Fibroblast of skin of abdomen (primary cell): ENCODE measurements at regions not wholly inside any gene's neighbourhood (a gene's known extent, or its start where the extent isn't known, plus 50 kb on each side); places are given as distances from the start of the nearest gene placed in this dataset.
A peak's percentile ranks its signal among the peaks of the same experiment; 100 is the strongest.
"Not testable (repeated sequence)": the region's sequence is repeated elsewhere in the genome, so short reads cannot be mapped to it uniquely, and the experiment has no call there.

Experiments used
- DNase-seq: peaks from one replicate; pipeline ENCODE4 v3.0.0-alpha.2; 2013

GRCh38 chr21:36601362-36601761 is 97.6 kb upstream of the SIM2 start:
- no peak for DNase-seq

- DNase-seq: no peak
These were observed 96.2 kb upstream of the SIM2 start for GRCh38 chr21:36602735-36603134.

GRCh38 chr21:36603221-36603620 is 95.7 kb upstream of the SIM2 start:
- no peak for DNase-seq

GRCh38 chr21:36605426-36605825 is 93.5 kb upstream of the SIM2 start:
- no peak for DNase-seq

GRCh38 chr21:36606287-36606982 is 92.5 kb upstream of the SIM2 start:
- DNase-seq: no peak

GRCh38 chr21:36606983-36607325 is 92.0 kb upstream of the SIM2 start:
- DNase-seq: no peak

GRCh38 chr21:36608041-36608896 is 90.6 kb upstream of the SIM2 start:
- no peak for DNase-seq

GRCh38 chr21:36608897-36609225 is 90.1 kb upstream of the SIM2 start:
- DNase-seq: no peak

- DNase-seq: no peak
These were observed 89.3 kb upstream of the SIM2 start for GRCh38 chr21:36609654-36610053.

- DNase-seq: no peak
These were observed 88.7 kb upstream of the SIM2 start for GRCh38 chr21:36610201-36610600.

GRCh38 chr21:36610935-36611334 is 88.0 kb upstream of the SIM2 start:
- no peak for DNase-seq

GRCh38 chr21:36611379-36611778 is 87.5 kb upstream of the SIM2 start:
- no peak for DNase-seq

GRCh38 chr21:36613059-36613458 is 85.9 kb upstream of the SIM2 start:
- DNase-seq: no peak

GRCh38 chr21:36613554-36613953 is 85.4 kb upstream of the SIM2 start:
- no peak for DNase-seq

- no peak for DNase-seq
These were observed 83.5 kb upstream of the SIM2 start for GRCh38 chr21:36615274-36615964.

GRCh38 chr21:36616773-36617172 is 82.1 kb upstream of the SIM2 start:
- DNase-seq: not testable (repeated sequence)

GRCh38 chr21:36621794-36622193 is 77.1 kb upstream of the SIM2 start:
- not testable (repeated sequence) for DNase-seq

- no peak for DNase-seq
These were observed 74.8 kb upstream of the SIM2 start for GRCh38 chr21:36624105-36624504.

GRCh38 chr21:36626791-36627190 is 72.1 kb upstream of the SIM2 start:
- DNase-seq: no peak

- DNase-seq: peak; percentile 64
These were observed 71.7 kb upstream of the SIM2 start for GRCh38 chr21:36627242-36627641.

GRCh38 chr21:36628106-36628505 is 70.8 kb upstream of the SIM2 start:
- DNase-seq: no peak

GRCh38 chr21:36628761-36629460 is 70.0 kb upstream of the SIM2 start:
- DNase-seq: peak; percentile 31
